K562 (cell line): ENCODE measurements at regions not wholly inside any gene's neighbourhood (a gene's known extent, or its start where the extent isn't known, plus 50 kb on each side); places are given as distances from the start of the nearest gene placed in this dataset.

Experiments used
- ATAC-seq: fragments of 200-7000 bp; cut with Tn5 transposase; 3 replicates; pipeline ENCODE4 v1.9.1; 2020; ENCODE audit warnings: moderate library complexity
- BruUV-seq: library from RNA; stranded (reverse); fragments of 400-500 nt; replicated peaks from 2 replicates; lab custom pipeline; 2021; lab: Mats Ljungman, UMichigan
- CTCF ChIA-PET: fragments of 300-600 bp; formaldehyde crosslinking; extraction: SDS; loops from one replicate; lab custom pipeline; 2021; ENCODE audit warnings: low intra/inter-chr PET ratio; lab: Yijun Ruan, JAX
- POLR2A ChIA-PET: fragments of 300-600, 350-650 bp; sonication (Branson Sonifier 250); formaldehyde crosslinking; extraction: SDS; loops from one replicate; lab custom pipeline; 2021; ENCODE audit warnings: antibody characterized with exemption, inconsistent platforms; lab: Yijun Ruan, JAX
- DNase-seq, 4 experiments: peaks; one replicate each; pipeline versions ENCODE4 v3.0.0 to v3.0.0-alpha.2; 2011 to 2018; ENCODE audit warnings: low spot score in 3 of 4, mixed read lengths in 3 of 4; ENCODE audit errors: extremely low read depth in 1 of 4
- FAIRE-seq: peaks from 2 replicates; lab custom pipeline; 2011; peaks lifted over from hg19 to GRCh38; lab: Jason Lieb, UNC
- H2AFZ ChIP-seq: 2 replicates; pipeline ENCODE4 v1.6.0; 2011; ENCODE audit warnings: low read depth, low read length, control low read depth, inconsistent platforms
- H3K27ac ChIP-seq: fragments of 200-600 bp; 3 replicates; pipeline ENCODE4 v1.8.0; 2011; ENCODE audit warnings: low read depth, mild to moderate bottlenecking, control low read depth, inconsistent platforms, low read length, moderate library complexity, mixed read lengths; ENCODE audit errors: extremely low read depth
- H3K27me3 ChIP-seq, 2 experiments: fragments of 300-600 bp in 1 of 2; 2 replicates in 1 of 2; 3 replicates in 1 of 2; pipeline versions ENCODE4 v1.6.0 to v1.8.0; 2011; ENCODE audit warnings: inconsistent platforms in 2 of 2, low read length in 2 of 2, mild to moderate bottlenecking in 1 of 2, mixed read lengths in 1 of 2, moderate library complexity in 1 of 2; ENCODE audit not compliant: control insufficient read depth in 2 of 2, insufficient read depth in 2 of 2
- H3K36me3 ChIP-seq: fragments of 300-600 bp; 3 replicates; pipeline ENCODE4 v1.8.0; 2011; ENCODE audit warnings: mild to moderate bottlenecking, low read length, inconsistent platforms; ENCODE audit not compliant: control insufficient read depth, insufficient read depth
- H3K4me1 ChIP-seq, 2 experiments: fragments of 200-600 bp in 1 of 2; replicated peaks in 1 of 2; 2 replicates in 1 of 2; 3 replicates in 1 of 2; pipeline versions ENCODE4 v1.5.1 to v1.8.0; 2011; ENCODE audit warnings: inconsistent platforms in 2 of 2, low read length in 2 of 2, mild to moderate bottlenecking in 1 of 2, mixed read lengths in 1 of 2, moderate library complexity in 1 of 2; ENCODE audit not compliant: control insufficient read depth in 2 of 2, insufficient read depth in 2 of 2
- H3K4me2 ChIP-seq: 2 replicates; pipeline ENCODE4 v1.6.1; 2011; ENCODE audit warnings: low read length, control low read depth, inconsistent platforms, mixed read lengths; ENCODE audit not compliant: insufficient read depth
- H3K4me3 ChIP-seq: fragments of 200-600 bp; sonication (generic), shearing (Covaris generic); 2 replicates; pipeline ENCODE4 v1.5.1; 2016; ENCODE audit warnings: control low read depth, inconsistent platforms
- H3K79me2 ChIP-seq: fragments of 200-600 bp; 3 replicates; pipeline ENCODE4 v1.8.0; 2011; ENCODE audit warnings: low read length, inconsistent platforms; ENCODE audit not compliant: control insufficient read depth, insufficient read depth
- H3K9ac ChIP-seq, 2 experiments: 2 replicates each; pipeline versions ENCODE4 v1.6.0 to v1.6.1; 2011; ENCODE audit warnings: low read depth in 2 of 2, low read length in 2 of 2, control low read depth in 1 of 2, inconsistent platforms in 1 of 2, mild to moderate bottlenecking in 1 of 2, mixed read lengths in 1 of 2; ENCODE audit not compliant: insufficient read depth in 1 of 2
- H3K9me1 ChIP-seq: one replicate; pipeline ENCODE4 v1.6.0; 2011; ENCODE audit warnings: inconsistent platforms, mild to moderate bottlenecking, low read length, moderate library complexity; ENCODE audit not compliant: control insufficient read depth, insufficient read depth
- H3K9me3 ChIP-seq: replicated peaks from 2 replicates; pipeline ENCODE4 v1.5.1; 2011; ENCODE audit warnings: low read depth, low read length, inconsistent platforms; ENCODE audit not compliant: control insufficient read depth, insufficient read depth
- H4K20me1 ChIP-seq: replicated peaks from 2 replicates; pipeline ENCODE4 v1.6.1; 2011; ENCODE audit warnings: low read length, inconsistent platforms, mixed read lengths; ENCODE audit not compliant: control insufficient read depth, insufficient read depth
- MEF2A ChIP-seq: IDR thresholded peaks from 2 replicates; pipeline ENCODE4 v1.6.1; 2011; ENCODE audit warnings: low read depth, mild to moderate bottlenecking, low read length, moderate library complexity; ENCODE audit not compliant: control insufficient read depth
- SIN3B ChIP-seq: fragments of 450-650 bp; IDR thresholded peaks from 2 replicates; pipeline ENCODE4 v1.6.1; 2017; ENCODE audit warnings: low read depth, mild to moderate bottlenecking, moderate library complexity
- TFE3 ChIP-seq: fragments of 450-650 bp; formaldehyde crosslinking; IDR thresholded peaks from 2 replicates; pipeline ENCODE4 v1.4.0; 2020; ENCODE audit warnings: mild to moderate bottlenecking, mixed read lengths
- WGBS: fragments of 100-300 bp; shearing (Covaris generic); methylation state at CpG from one replicate; pipeline ENCODE4 v1.1.6; 2016; ENCODE audit warnings: low coverage, mixed read lengths; ENCODE audit not compliant: insufficient coverage; ENCODE audit errors: missing lambda C conversion rate; 5-methylcytosine and 5-hydroxymethylcytosine counted together
- in situ Hi-C: fragments of 300-500 bp; cut with MboI; formaldehyde crosslinking; loops from 4 replicates; pipeline ENCODE4 v1.15.0; 2018; ENCODE audit warnings: inconsistent platforms, mixed read lengths
- intact Hi-C: fragments of 100-400 bp; cut with micrococcal nuclease; formaldehyde crosslinking; loops from 2 replicates; pipeline ENCODE4 v1.14.2; 2022
- TF ChIP-seq, protein P1 (sequence below): IDR thresholded peaks from 2 replicates; pipeline ENCODE4 v1.6.1; 2011; ENCODE audit warnings: borderline replicate concordance, low read depth, mild to moderate bottlenecking, moderate library complexity, low read length; ENCODE audit not compliant: insufficient read depth, poor library complexity, severe bottlenecking

- ChIA-PET CTCF (no interaction called here), POLR2A (no interaction called here)
- no peak overlapping the region for H3K4me3 ChIP-seq
- no peaks in the 10 kb centered on the region for H3K4me1 ChIP-seq
- 26% methylated on average over 2 of the region's 2 CpGs for WGBS
- H3K36me3 ChIP-seq, result no peaks in the 10 kb centered on the region
- TF ChIP-seq TFE3 (no peak), MEF2A (no peak), SIN3B (no peak)
- H3K27me3 ChIP-seq, result no peaks in the 10 kb centered on the region
- H3K4me2 ChIP-seq, result no peak overlapping the region
- in situ Hi-C loops, result no loop called here
- H4K20me1 ChIP-seq, result no peaks in the 10 kb centered on the region
- no peak for DNase-seq
- no peak for ATAC-seq
- H3K9me1 ChIP-seq, result no peaks in the 10 kb centered on the region
- no peak for FAIRE-seq
- no TSS peak for BruUV-seq
- H3K9ac ChIP-seq, result no peak overlapping the region
- no peak overlapping the region for H3K27ac ChIP-seq
- intact Hi-C loops, result no loop called here
- H3K9me3 ChIP-seq, result 0 out of 2 replicates have a peak, but pooled peaks cover 1% of the 10 kb centered on the region
- H3K79me2 ChIP-seq, result no peaks in the 10 kb centered on the region
- H2AFZ ChIP-seq, result peak overlapping the region; percentile 44
Measured at GRCh38 chr12:33669349-33669748, 229.7 kb upstream of the SYT10 start.

DNA sequence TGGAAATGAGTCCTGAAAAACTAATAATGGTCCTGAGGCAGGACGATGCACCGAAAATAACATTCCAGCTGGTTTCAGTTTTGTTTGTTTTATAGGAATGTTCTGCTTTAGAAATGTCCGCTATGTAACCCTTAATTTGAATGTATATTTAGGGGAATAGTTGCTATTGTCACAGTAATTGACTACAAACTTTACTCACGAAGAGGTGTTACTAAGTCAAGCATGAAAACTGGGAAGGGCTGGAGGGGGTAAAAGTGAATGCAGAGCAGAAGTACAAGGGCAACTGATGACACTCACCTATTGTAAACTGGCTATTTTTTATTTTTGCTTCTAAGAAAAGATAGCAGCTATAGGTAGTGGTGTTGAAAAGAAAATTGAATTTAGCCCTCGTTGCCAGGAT lies 230.7 kb upstream of the SYT10 start:
- no peak for ATAC-seq
- no TSS peak for BruUV-seq
- DNase-seq, result no peak
- FAIRE-seq, result no peak
- in situ Hi-C loops, result no loop called here
- POLR2A ChIA-PET, result no interaction called here
- TF ChIP-seq, protein P1, sequence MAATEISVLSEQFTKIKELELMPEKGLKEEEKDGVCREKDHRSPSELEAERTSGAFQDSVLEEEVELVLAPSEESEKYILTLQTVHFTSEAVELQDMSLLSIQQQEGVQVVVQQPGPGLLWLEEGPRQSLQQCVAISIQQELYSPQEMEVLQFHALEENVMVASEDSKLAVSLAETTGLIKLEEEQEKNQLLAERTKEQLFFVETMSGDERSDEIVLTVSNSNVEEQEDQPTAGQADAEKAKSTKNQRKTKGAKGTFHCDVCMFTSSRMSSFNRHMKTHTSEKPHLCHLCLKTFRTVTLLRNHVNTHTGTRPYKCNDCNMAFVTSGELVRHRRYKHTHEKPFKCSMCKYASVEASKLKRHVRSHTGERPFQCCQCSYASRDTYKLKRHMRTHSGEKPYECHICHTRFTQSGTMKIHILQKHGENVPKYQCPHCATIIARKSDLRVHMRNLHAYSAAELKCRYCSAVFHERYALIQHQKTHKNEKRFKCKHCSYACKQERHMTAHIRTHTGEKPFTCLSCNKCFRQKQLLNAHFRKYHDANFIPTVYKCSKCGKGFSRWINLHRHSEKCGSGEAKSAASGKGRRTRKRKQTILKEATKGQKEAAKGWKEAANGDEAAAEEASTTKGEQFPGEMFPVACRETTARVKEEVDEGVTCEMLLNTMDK, result no peak
- TF ChIP-seq, all 486 proteins: peak for 0
- 0 out of 2 replicates have a peak, but pooled peaks cover 1% of the 10 kb centered on the region for H3K9me3 ChIP-seq
- intact Hi-C loops, result no loop called here
- H3K27me3 ChIP-seq, result no peaks in the 10 kb centered on the region
- CTCF ChIA-PET, result interaction anchor here (0.6 kb wide), 1 partner anchor 451 kb away, joined by 3 read pairs; no protein-coding TSS in a partner anchor
- H3K9ac ChIP-seq, result no peak overlapping the region
- no peaks in the 10 kb centered on the region for H4K20me1 ChIP-seq
- 69% methylated on average over 5 of the region's 5 CpGs for WGBS
- no peaks in the 10 kb centered on the region for H3K36me3 ChIP-seq
- H3K4me1 ChIP-seq, result no peaks in the 10 kb centered on the region
- H2AFZ ChIP-seq, result peak overlapping the region; percentile 46; the same call in 1 of the 2 replicates
- H3K4me3 ChIP-seq, result no peak overlapping the region
- H3K27ac ChIP-seq, result no peak overlapping the region
- no peak overlapping the region for H3K4me2 ChIP-seq
- H3K79me2 ChIP-seq, result no peaks in the 10 kb centered on the region
- no peaks in the 10 kb centered on the region for H3K9me1 ChIP-seq
